ENCODE measurements at regions not wholly inside any gene's neighbourhood (a gene's known extent, or its start where the extent isn't known, plus 50 kb on each side); places are given as distances from the start of the nearest gene placed in this dataset.

GRCh38 chr10:128221807-128222206 lies 95.6 kb upstream of the MKI67 start:
- DNase-seq (ENCODE audit: low read depth), result no peak

DNA sequence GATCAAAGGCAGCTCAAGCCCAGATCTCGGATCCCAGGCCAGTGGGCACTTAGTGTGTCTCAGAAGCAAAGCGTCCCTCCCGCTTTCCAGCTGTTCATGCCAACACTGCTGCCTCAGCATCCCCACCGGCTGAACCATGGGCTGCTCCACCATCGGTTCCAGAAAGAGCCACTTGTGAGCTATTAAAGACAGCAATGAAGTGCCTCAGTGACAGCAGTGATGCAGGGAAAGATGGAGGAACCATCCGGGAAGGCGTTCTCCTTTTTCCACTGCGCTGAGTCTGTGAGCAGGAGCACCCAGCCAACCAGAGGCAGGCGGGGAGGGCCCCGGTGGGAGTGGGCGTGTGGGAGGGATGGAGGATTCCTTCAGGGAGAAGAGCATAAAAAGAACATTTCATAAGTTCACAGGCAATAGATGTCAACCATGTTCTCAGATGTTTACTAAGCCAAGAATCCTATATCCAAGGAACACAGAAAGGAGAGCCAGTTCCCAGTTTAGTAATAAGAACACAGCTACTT lies 96.2 kb upstream of the MKI67 start:
- DNase-seq (ENCODE audit: low read depth), result no peak

DNA sequence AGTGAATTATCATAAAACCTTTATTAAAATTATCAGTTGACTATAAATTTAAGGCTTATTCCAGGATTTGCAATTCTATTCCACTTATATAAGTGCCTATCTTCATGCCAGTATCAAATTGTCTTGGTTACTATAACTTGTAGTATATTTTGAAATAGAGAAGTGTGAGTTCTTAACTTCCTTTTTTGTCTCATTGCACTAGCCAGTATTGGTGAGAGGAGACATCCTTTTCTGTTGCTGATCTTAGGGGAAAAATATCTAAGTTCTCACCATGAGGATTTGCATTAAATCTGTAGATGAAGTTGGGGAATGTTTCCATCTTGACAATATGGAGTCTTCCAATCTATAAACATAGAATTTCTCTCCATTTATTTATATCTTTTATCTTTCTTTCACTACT lies 104.2 kb upstream of the MKI67 start:
- no peak for DNase-seq (ENCODE audit: low read depth)

- DNase-seq (ENCODE audit: low read depth), result no peak
These were observed 107.2 kb upstream of the MKI67 start for GRCh38 chr10:128233422-128233821.

DNA sequence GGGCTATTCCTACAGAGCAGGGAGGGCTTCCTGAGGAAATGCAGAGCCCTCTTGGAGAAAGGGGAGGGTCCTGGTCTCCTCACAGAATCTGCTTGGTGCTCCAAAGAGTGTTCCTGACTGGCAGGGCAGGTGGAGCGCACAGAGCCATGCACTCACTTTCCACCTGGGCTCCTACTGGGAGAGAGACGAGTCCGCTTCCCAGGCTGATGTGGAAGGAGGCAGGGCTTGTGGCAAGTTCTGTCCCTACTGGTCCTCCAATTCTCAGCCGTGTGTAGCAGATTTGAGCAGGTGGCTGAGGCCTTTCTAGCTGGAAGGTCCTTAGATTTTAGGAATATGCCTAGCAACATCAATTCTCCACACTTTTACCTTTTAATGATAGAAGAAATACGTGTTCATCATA lies 111.5 kb upstream of the MKI67 start:
- no peak for DNase-seq (ENCODE audit: low read depth)

DNA sequence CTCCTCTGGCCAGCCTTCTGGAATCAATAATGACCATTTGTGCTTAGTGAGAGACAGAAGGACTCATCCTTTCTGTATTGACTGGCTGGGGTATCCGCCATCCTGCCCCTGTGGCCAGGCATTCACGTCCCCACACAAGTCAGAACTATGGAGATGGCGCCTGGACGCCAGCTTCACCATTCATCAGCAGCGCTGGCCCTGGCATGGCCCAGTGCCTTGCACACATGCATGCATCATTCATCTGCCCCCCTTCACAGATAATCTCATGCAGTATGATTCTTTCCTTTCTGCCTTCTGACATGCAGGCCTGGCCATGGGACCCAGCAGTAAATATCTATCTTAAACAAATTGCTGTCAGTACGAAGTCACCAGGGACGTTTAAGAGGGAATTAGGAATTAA lies 114.8 kb upstream of the MKI67 start:
- no peak for DNase-seq (ENCODE audit: low read depth)

GRCh38 chr10:128242641-128243040 lies 116.4 kb upstream of the MKI67 start:
- DNase-seq (ENCODE audit: low read depth), result no peak

GRCh38 chr10:128245026-128245425 lies 118.8 kb upstream of the MKI67 start:
- no peak for DNase-seq (ENCODE audit: low read depth)

- no peak for DNase-seq (ENCODE audit: low read depth)
These were observed 121.4 kb upstream of the MKI67 start for GRCh38 chr10:128247576-128247975.

DNA sequence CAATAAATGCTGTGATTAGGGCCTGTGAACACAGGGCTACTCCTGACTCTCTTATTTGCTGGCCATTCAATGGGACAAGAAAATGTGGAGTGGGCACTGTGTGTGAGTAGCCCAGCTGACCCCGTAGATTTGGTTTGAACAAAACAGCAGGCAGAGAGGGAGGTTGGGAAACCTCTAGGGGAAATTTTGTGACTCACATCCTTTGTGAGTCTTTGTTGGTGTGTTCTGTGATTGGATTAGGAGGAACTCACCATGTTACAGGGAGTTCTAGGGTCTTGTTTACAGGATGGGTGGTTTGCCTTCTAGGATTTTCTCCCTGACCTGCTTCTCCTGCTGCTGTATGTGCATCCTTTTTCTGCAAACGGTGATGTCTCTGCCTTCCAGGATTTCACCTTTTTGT lies 128.3 kb upstream of the MKI67 start:
- DNase-seq (ENCODE audit: low read depth), result peak; percentile 20

DNA sequence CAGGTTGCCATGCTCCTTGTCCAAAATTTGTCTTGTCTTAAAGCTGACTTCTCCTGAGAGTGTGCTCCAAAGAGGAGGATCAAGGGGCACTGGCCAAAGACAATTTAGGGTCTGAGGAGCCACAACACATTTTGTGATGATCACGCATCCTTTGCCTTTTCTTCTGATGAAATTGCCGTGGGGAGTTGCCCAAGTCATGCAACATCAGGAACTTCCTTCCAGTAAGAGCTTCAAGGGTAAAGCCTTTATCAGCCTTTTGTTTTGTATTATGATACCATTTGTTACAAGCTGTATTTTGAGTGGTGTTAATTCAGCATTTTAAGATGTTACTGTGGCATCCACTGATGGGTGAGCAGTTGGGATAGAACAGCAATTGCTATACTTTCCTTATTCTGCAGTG lies 131.2 kb upstream of the MKI67 start:
- no peak for DNase-seq (ENCODE audit: low read depth)

DNA sequence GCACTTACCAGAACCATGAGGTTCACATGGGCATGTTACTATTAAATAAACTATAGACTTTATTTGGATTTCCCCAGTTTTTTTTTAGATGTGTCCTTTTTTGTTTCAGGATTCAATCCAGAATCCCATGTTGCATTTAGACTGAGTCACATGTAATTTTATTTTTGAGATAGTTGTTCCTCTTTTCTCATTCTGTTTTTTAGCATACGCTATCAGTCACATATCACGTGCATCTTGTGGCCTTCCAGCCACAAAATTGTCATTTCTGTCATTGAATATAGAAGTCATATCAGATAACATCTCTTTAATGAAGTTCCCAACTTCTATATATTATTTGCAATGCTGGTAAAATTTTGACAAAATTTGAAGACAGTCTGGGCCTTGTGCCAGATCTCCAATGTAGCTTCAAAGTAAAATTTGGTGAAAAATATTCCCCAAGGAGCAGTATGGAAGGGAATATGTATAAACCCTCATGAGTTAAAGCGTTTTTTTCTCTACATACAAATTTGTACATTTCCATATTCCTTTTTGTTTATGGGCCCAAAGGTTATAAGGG lies 132.3 kb upstream of the MKI67 start:
- DNase-seq (ENCODE audit: low read depth), result no peak

DNA sequence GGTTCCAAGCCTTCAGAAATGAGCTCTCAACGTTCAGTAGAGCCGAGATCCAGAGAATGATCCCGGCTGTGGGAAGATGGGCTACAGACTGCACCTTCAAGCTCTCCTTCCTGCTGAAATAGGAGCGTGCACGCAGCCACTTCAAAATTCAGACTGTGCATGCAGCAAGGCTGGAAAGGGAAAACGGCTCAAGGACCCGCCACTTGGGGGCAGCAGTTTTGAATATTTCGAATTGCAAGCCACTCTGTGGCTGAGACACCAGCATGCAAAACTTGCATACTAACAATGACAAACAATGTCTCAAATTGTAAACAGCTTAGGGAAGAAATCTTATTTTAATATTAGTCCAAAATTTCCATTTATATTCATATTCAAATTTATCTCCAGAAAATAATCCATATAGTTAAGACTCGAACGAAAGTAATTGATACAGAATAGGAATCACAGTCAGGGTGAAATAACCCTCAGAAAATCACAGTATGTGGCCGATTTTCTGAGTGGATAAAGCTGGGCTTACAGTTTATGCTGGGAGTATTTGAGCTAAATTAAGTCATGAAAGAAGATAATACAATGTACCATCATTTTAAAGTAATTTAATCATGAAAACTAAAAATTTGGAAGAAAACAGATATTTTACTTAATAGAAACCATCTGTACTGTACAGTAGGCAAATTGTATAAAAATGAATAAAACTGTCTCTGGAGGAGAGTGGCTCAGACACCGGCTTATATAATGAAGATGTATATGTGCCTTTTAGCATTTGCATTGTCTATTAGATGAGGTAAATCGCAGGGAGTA lies 137.9 kb upstream of the MKI67 start:
- peak; percentile 59 for DNase-seq (ENCODE audit: low read depth)

- no peak for DNase-seq (ENCODE audit: low read depth)
These were observed 139.4 kb upstream of the MKI67 start for GRCh38 chr10:128265596-128265995.

- DNase-seq (ENCODE audit: low read depth), result no peak
These were observed 141.4 kb upstream of the MKI67 start for GRCh38 chr10:128267581-128267980.

- peak; percentile 16 for DNase-seq (ENCODE audit: low read depth)
These were observed 141.9 kb upstream of the MKI67 start for GRCh38 chr10:128268015-128268722.

GRCh38 chr10:128274938-128275337 lies 148.7 kb upstream of the MKI67 start:
- no peak for DNase-seq (ENCODE audit: low read depth)

- DNase-seq (ENCODE audit: low read depth), result no peak
These were observed 149.4 kb upstream of the MKI67 start for GRCh38 chr10:128275388-128276177.

DNA sequence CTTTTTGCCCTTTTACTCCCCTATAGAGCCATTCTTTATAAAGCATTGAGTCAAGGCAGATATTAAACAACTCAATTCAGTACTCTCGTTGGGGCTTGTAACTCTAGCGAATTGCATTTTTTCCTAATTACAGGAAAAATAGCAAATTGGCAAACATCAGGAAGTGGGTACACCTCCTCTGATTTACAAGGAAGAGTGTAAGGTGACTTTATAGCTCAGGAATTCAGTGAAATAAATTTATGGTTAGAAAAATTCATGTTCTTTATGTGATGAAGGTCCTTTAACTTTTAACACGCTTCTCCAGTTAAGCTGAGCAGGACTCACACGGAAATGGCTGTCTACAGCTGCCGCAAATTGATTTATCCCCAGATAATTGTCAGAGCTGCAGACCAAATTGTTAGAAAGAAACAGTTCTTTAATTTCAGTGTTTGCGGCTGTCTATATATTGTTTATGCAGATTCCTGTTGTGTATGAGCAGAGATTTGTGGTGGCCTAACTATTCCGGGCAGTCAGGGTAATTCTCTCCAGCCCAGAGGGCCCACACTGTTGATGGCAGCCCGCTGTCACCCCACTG lies 151.1 kb upstream of the MKI67 start:
- DNase-seq (ENCODE audit: low read depth), result no peak

- no peak for DNase-seq (ENCODE audit: low read depth)
These were observed 152.1 kb upstream of the MKI67 start for GRCh38 chr10:128278362-128278761.

- no peak for DNase-seq (ENCODE audit: low read depth)
These were observed 154.0 kb upstream of the MKI67 start for GRCh38 chr10:128280271-128280670.

- DNase-seq (ENCODE audit: low read depth), result no peak
These were observed 155.1 kb upstream of the MKI67 start for GRCh38 chr10:128281343-128281742.
